ENCODE measurements at regions not wholly inside any gene's neighbourhood (a gene's known extent, or its start where the extent isn't known, plus 50 kb on each side); places are given as distances from the start of the nearest gene placed in this dataset.

DNA sequence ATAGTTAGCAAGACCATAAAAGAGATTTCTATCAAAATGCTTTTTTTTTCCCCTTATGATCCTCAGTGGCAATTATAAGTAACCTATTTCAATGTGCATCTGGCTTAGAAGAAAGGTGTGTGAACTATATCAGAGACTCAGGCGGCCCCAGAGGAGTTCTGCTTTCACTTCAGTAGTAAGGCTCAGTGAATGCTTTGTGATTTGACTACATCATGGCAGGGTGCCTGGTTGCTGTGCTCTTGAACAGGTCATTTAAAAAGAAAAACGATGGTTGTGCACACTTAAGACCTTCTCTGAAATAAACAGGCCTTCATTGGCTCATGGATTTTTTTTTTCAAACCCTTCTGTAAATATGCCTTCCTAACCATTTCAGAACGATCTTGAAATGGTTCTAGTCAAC lies 400.4 kb upstream of the RARB start:
- Histone ChIP-seq H4K20me1 (ENCODE audit: control insufficient read depth, insufficient read depth) (no peaks in the 10 kb centered on the region), H3K27ac (ENCODE audit: control insufficient read depth, insufficient read depth) (no peak overlapping the region), H3K4me1 (ENCODE audit: control insufficient read depth, insufficient read depth, low read length) (no peaks in the 10 kb centered on the region), H3K9me3 (replicated peaks; ENCODE audit: control insufficient read depth, insufficient read depth, low read length) (no peaks in the 10 kb centered on the region), H3K79me2 (ENCODE audit: control insufficient read depth, insufficient read depth, low read length) (no peaks in the 10 kb centered on the region), H3K4me3 (no peak overlapping the region), H3K27me3 (replicated peaks in 1 of 2; ENCODE audit: control insufficient read depth in 2 of 2, insufficient read depth in 2 of 2, low read length in 1 of 2) (no peaks in the 10 kb centered on the region; a peak in 1 of 4 replicates), H3K36me3 (ENCODE audit: control insufficient read depth in 2 of 2, insufficient read depth in 2 of 2, low read length in 1 of 2) (no peaks in the 10 kb centered on the region), H2AFZ (ENCODE audit: control insufficient read depth, low read depth, low read length) (no peak overlapping the region), H3K4me2 (ENCODE audit: control insufficient read depth, insufficient read depth) (no peak overlapping the region), H3K9ac (ENCODE audit: control insufficient read depth, insufficient read depth, low read length) (no peak overlapping the region)
- RAD21 ChIA-PET (ENCODE audit: unreplicated experiment): no interaction called here
- CTCF ChIA-PET: interaction anchor here (1.2 kb wide), 1 partner anchor 254 kb away, joined by 3 read pairs; no protein-coding TSS in a partner anchor
- no peak for DNase-seq (ENCODE audit: low read depth, low spot score)
- 0% methylated on average over 3 of the region's 3 CpGs for WGBS (ENCODE audit: insufficient coverage, insufficient replicate concordance, low lambda C conversion rate, missing lambda C conversion rate)
- POLR2A ChIA-PET: no interaction called here
- SMC1A ChIA-PET (ENCODE audit: uncharacterized antibody, unreplicated experiment): no interaction called here
- FAIRE-seq: no peak
- TF ChIP-seq, protein P1, sequence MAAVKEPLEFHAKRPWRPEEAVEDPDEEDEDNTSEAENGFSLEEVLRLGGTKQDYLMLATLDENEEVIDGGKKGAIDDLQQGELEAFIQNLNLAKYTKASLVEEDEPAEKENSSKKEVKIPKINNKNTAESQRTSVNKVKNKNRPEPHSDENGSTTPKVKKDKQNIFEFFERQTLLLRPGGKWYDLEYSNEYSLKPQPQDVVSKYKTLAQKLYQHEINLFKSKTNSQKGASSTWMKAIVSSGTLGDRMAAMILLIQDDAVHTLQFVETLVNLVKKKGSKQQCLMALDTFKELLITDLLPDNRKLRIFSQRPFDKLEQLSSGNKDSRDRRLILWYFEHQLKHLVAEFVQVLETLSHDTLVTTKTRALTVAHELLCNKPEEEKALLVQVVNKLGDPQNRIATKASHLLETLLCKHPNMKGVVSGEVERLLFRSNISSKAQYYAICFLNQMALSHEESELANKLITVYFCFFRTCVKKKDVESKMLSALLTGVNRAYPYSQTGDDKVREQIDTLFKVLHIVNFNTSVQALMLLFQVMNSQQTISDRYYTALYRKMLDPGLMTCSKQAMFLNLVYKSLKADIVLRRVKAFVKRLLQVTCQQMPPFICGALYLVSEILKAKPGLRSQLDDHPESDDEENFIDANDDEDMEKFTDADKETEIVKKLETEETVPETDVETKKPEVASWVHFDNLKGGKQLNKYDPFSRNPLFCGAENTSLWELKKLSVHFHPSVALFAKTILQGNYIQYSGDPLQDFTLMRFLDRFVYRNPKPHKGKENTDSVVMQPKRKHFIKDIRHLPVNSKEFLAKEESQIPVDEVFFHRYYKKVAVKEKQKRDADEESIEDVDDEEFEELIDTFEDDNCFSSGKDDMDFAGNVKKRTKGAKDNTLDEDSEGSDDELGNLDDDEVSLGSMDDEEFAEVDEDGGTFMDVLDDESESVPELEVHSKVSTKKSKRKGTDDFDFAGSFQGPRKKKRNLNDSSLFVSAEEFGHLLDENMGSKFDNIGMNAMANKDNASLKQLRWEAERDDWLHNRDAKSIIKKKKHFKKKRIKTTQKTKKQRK (IDR thresholded peaks at IDR 0.05; ENCODE audit: low read depth, low read length): no peak
- TF ChIP-seq, protein P2, sequence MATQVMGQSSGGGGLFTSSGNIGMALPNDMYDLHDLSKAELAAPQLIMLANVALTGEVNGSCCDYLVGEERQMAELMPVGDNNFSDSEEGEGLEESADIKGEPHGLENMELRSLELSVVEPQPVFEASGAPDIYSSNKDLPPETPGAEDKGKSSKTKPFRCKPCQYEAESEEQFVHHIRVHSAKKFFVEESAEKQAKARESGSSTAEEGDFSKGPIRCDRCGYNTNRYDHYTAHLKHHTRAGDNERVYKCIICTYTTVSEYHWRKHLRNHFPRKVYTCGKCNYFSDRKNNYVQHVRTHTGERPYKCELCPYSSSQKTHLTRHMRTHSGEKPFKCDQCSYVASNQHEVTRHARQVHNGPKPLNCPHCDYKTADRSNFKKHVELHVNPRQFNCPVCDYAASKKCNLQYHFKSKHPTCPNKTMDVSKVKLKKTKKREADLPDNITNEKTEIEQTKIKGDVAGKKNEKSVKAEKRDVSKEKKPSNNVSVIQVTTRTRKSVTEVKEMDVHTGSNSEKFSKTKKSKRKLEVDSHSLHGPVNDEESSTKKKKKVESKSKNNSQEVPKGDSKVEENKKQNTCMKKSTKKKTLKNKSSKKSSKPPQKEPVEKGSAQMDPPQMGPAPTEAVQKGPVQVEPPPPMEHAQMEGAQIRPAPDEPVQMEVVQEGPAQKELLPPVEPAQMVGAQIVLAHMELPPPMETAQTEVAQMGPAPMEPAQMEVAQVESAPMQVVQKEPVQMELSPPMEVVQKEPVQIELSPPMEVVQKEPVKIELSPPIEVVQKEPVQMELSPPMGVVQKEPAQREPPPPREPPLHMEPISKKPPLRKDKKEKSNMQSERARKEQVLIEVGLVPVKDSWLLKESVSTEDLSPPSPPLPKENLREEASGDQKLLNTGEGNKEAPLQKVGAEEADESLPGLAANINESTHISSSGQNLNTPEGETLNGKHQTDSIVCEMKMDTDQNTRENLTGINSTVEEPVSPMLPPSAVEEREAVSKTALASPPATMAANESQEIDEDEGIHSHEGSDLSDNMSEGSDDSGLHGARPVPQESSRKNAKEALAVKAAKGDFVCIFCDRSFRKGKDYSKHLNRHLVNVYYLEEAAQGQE (IDR thresholded peaks at IDR 0.05; ENCODE audit: low read depth, low read length): no peak
- no peak for TF ChIP-seq NR2C2 (IDR thresholded peaks at IDR 0.05; ENCODE audit: borderline replicate concordance, control insufficient read depth, insufficient read length, low read depth)
- no peak for TF ChIP-seq EZH2 (IDR thresholded peaks at IDR 0.05; ENCODE audit: borderline replicate concordance, control insufficient read depth, low read depth, low read length)
- TF ChIP-seq SMARCA5 (IDR thresholded peaks at IDR 0.05): no peak
- no peak for TF ChIP-seq ESRRA (IDR thresholded peaks at IDR 0.05; ENCODE audit: low read length)
- TF ChIP-seq JUNB (IDR thresholded peaks at IDR 0.05): no peak
- TF ChIP-seq, protein P3, sequence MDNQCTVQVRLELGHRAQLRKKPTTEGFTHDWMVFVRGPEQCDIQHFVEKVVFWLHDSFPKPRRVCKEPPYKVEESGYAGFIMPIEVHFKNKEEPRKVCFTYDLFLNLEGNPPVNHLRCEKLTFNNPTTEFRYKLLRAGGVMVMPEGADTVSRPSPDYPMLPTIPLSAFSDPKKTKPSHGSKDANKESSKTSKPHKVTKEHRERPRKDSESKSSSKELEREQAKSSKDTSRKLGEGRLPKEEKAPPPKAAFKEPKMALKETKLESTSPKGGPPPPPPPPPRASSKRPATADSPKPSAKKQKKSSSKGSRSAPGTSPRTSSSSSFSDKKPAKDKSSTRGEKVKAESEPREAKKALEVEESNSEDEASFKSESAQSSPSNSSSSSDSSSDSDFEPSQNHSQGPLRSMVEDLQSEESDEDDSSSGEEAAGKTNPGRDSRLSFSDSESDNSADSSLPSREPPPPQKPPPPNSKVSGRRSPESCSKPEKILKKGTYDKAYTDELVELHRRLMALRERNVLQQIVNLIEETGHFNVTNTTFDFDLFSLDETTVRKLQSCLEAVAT (IDR thresholded peaks at IDR 0.05): no peak
- no peak for TF ChIP-seq POLR2A (IDR thresholded peaks at IDR 0.05; ENCODE audit: low read depth, low read length)
- TF ChIP-seq PML (IDR thresholded peaks at IDR 0.05; ENCODE audit: low read length): no peak
- TF ChIP-seq HDAC6 (IDR thresholded peaks at IDR 0.05; ENCODE audit: unreplicated experiment): no peak
- TF ChIP-seq, protein P4, sequence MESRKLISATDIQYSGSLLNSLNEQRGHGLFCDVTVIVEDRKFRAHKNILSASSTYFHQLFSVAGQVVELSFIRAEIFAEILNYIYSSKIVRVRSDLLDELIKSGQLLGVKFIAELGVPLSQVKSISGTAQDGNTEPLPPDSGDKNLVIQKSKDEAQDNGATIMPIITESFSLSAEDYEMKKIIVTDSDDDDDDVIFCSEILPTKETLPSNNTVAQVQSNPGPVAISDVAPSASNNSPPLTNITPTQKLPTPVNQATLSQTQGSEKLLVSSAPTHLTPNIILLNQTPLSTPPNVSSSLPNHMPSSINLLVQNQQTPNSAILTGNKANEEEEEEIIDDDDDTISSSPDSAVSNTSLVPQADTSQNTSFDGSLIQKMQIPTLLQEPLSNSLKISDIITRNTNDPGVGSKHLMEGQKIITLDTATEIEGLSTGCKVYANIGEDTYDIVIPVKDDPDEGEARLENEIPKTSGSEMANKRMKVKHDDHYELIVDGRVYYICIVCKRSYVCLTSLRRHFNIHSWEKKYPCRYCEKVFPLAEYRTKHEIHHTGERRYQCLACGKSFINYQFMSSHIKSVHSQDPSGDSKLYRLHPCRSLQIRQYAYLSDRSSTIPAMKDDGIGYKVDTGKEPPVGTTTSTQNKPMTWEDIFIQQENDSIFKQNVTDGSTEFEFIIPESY (IDR thresholded peaks at IDR 0.05): no peak
- TF ChIP-seq, protein P5, sequence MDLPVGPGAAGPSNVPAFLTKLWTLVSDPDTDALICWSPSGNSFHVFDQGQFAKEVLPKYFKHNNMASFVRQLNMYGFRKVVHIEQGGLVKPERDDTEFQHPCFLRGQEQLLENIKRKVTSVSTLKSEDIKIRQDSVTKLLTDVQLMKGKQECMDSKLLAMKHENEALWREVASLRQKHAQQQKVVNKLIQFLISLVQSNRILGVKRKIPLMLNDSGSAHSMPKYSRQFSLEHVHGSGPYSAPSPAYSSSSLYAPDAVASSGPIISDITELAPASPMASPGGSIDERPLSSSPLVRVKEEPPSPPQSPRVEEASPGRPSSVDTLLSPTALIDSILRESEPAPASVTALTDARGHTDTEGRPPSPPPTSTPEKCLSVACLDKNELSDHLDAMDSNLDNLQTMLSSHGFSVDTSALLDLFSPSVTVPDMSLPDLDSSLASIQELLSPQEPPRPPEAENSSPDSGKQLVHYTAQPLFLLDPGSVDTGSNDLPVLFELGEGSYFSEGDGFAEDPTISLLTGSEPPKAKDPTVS (IDR thresholded peaks at IDR 0.05; ENCODE audit: low read depth, low read length): no peak
- intact Hi-C loops (cut with micrococcal nuclease; ENCODE audit: unreplicated experiment): no loop called here
- ATAC-seq: no peak
- no TSS peak for BruUV-seq (replicated peaks)
- in situ Hi-C loops (cut with MboI): no loop called here

Measured in GM12878 (cell line).